ENCODE measurements at regions not wholly inside any gene's neighbourhood (a gene's known extent, or its start where the extent isn't known, plus 50 kb on each side); places are given as distances from the start of the nearest gene placed in this dataset.
A peak's percentile ranks its signal among the peaks of the same experiment; 100 is the strongest.
"Not testable (repeated sequence)": the region's sequence is repeated elsewhere in the genome, so short reads cannot be mapped to it uniquely, and the experiment has no call there.

- intact Hi-C loops (cut with DNase I): no loop called here
- DNase-seq: no peak
These were observed 179.5 kb downstream of the ADRA2C start for GRCh38 chr4:3945511-3946290.

GRCh38 chr4:3946553-3946952 is 180.4 kb downstream of the ADRA2C start:
- H3K27ac ChIP-seq; H3K4me1 ChIP-seq; H3K27me3 ChIP-seq; H3K9me3 ChIP-seq; H3K4me3 ChIP-seq; intact Hi-C loops (cut with DNase I); DNase-seq: not testable (repeated sequence)
- 99 to 100% methylated on average over 2 to 9 of the region's 20 CpGs for WGBS, 2 donors
- peaks cover 0 to 27% (median 0%) of the 10 kb centered on the region in 3 donors for H3K36me3 ChIP-seq

More at GRCh38 chr4:3945511-3946290, 179.5 kb downstream of the ADRA2C start:
- Histone ChIP-seq H3K4me3 (no peak overlapping the region), H3K27me3 (peaks cover 0 to 9% (median 0%) of the 10 kb centered on the region in 4 donors), H3K4me1 (peaks cover 0 to 10% (median 0%) of the 10 kb centered on the region in 3 donors), H3K27ac (no peak overlapping the region), H3K9me3 (no peaks in the 10 kb centered on the region), H3K36me3 (peaks cover 0 to 27% (median 0%) of the 10 kb centered on the region in 3 donors)
- WGBS, 2 donors: 80 to 85% methylated on average over 18 of the region's 22 CpGs
- no peak for TF ChIP-seq POLR2A (IDR thresholded peaks at IDR 0.05)
- TF ChIP-seq CTCF (IDR thresholded peaks at IDR 0.05): no peak

DNA sequence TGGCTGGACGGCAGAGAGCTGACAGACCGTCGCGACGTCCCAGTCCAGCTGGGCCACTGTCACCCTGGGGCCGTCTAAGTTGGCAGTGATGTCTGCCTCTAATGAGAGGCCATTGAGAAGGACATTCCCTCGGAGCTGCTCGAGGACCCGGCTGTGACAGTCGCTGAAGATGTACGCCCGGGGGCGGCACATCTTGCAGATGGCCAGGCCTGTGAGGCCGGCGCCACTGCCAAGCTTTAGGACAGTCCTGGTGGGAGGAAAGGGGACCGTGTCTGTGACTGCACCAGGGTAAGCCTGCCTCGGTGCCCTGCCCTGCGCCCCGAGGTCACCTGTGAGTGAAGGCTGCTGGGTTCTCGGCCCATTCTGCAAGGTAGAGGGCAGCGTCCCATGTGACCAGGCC is 181.6 kb downstream of the ADRA2C start:
- H3K27ac ChIP-seq; H3K27me3 ChIP-seq; H3K4me1 ChIP-seq; H3K4me3 ChIP-seq; DNase-seq; intact Hi-C loops (cut with DNase I); H3K9me3 ChIP-seq: not testable (repeated sequence)
- 88% methylated on average over 9 of the region's 21 CpGs; no CpG with 5 or more reads in 1 of the 2 donors for WGBS, 2 donors
- peaks cover 0 to 27% (median 0%) of the 10 kb centered on the region in 3 donors for H3K36me3 ChIP-seq

DNA sequence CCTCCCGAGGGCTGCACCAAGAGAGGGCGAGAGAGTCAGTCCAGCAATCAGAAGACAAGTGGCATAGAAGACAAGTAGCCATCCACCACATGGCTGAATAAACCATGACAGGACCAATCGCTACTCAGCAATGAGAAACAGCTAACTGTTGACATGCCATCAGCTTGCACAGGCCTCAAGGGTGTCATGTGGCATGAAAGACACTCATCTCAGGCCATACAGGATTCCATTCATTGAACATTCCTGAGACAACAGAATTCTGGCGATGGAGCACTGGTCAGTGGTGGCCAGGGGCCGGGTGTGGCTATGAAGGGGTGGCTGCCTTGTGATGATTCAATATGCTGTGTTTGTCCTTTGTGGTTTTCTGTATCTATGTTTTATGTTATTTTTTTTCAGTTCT is 182.0 kb downstream of the ADRA2C start:
- H3K4me1 ChIP-seq; H3K4me3 ChIP-seq; H3K9me3 ChIP-seq; DNase-seq; intact Hi-C loops (cut with DNase I); H3K27me3 ChIP-seq; H3K27ac ChIP-seq: not testable (repeated sequence)
- 80 to 90% methylated on average over 2 to 5 of the region's 5 CpGs for WGBS, 2 donors
- H3K36me3 ChIP-seq: peaks cover 0 to 27% (median 0%) of the 10 kb centered on the region in 3 donors

- H3K9me3 ChIP-seq; H3K4me3 ChIP-seq; intact Hi-C loops (cut with DNase I); DNase-seq; H3K27ac ChIP-seq; H3K27me3 ChIP-seq: not testable (repeated sequence)
- Histone ChIP-seq H3K36me3 (peaks cover 0 to 27% (median 0%) of the 10 kb centered on the region in 3 donors), H3K4me1 (peaks cover 0 to 22% (median 7%) of the 10 kb centered on the region in 3 donors)
- peak in 3 of 6 experiments; percentile 15 to 40 (median 17) for TF ChIP-seq CTCF (IDR thresholded peaks at IDR 0.05)
- WGBS, 2 donors: 63 to 75% methylated on average over 4 of the region's 5 CpGs
These were observed 183.7 kb downstream of the ADRA2C start for GRCh38 chr4:3949916-3950315.

DNA sequence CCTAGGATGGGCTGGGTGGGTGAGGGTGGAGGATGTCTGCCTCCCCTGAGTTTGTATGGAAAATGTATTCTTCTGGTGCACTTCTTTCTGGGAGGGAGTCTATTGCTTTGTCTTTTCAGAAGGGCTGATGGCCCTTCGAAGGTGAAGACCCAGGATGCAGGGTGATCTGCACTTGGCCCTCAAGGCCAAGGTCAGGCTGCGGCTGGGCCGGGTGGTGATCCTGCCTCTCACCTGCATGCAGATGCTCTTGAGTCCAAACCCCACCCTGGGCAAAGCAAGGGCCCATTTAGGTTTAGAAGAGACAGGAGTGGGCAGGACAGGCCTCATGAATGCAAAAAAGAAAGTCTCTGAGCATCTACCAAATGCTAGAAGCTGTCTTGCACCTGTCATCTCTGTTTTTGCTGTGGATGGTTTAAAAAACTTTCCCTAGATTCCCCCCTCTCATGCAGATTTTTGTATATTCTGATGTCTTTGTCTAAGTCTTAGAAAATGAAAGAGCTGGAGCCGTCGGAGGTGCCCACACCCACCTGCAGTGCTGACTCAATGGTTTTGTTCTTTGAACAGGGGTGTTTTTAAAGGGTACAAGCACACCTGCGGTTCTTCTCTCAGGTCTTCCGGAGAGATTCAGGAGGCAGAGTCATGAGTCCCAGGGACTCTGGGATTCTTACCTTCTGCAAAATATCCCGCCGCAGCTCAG is 186.4 kb downstream of the ADRA2C start:
- H3K27me3 ChIP-seq; H3K27ac ChIP-seq; H3K9me3 ChIP-seq; H3K36me3 ChIP-seq; DNase-seq; intact Hi-C loops (cut with DNase I); H3K4me3 ChIP-seq: not testable (repeated sequence)
- peaks cover 0 to 26% (median 7%) of the 10 kb centered on the region in 3 donors for H3K4me1 ChIP-seq
- 64 to 82% methylated on average over 4 to 8 of the region's 9 CpGs for WGBS, 2 donors

- intact Hi-C loops (cut with DNase I): not testable (repeated sequence)
These were observed 186.9 kb downstream of the ADRA2C start for GRCh38 chr4:3953140-3953489.

More at GRCh38 chr4:3953140-3953489, 186.9 kb downstream of the ADRA2C start:
- not testable (repeated sequence) for H3K9me3 ChIP-seq, H3K27me3 ChIP-seq, H3K4me3 ChIP-seq, DNase-seq, H3K36me3 ChIP-seq
- Histone ChIP-seq H3K27ac (peak overlapping the region in 2 of 4 donors; percentile 93 to 96), H3K4me1 (peaks cover 0 to 26% (median 7%) of the 10 kb centered on the region in 3 donors)
- WGBS, 2 donors: 42% methylated on average over 3 of the region's 4 CpGs; no CpG with 5 or more reads in 1 of the 2 donors
